ENCODE measurements at regions not wholly inside any gene's neighbourhood (a gene's known extent, or its start where the extent isn't known, plus 50 kb on each side); places are given as distances from the start of the nearest gene placed in this dataset.
A peak's percentile ranks its signal among the peaks of the same experiment; 100 is the strongest.

DNA sequence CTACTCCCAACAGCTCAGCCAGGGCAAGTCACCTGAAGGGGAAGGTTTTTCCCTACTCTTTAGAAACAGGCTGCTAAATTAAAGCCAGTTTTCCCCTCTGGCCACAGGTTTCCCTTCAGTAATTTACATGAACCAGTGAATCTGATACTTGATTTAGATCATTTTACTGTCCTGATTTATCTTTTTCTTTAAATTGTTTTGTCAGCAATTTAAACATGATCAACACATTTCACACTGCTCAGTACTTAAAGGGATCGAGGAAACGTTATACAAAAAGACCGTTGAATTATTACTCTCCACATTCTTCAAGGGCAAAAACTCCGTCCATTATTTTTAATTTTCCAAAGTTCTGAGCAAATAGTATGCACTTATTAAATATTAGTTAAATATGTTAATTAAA lies 1165.7 kb upstream of the GYPC start:
- no peak for DNase-seq (ENCODE audit: low spot score)

DNA sequence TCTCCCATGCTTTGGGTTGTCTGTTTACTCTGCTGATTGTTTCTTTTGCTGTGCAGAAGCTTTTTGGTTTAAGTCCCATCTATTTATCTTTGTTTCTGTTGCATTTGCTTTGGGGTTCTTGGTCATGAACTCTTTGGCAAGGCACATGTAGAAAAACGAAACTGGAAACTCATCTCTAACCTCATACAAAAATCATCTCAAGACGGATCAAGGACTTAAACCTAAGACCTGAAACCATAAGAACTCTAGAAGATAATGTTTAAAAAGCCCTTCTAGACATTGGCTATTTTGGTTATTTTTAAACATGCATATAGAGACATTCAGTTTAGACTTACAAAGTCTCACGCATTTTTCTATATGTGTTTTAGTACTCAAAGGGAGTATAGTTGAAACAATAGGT lies 1164.3 kb upstream of the GYPC start:
- no peak for DNase-seq (ENCODE audit: low spot score)

DNA sequence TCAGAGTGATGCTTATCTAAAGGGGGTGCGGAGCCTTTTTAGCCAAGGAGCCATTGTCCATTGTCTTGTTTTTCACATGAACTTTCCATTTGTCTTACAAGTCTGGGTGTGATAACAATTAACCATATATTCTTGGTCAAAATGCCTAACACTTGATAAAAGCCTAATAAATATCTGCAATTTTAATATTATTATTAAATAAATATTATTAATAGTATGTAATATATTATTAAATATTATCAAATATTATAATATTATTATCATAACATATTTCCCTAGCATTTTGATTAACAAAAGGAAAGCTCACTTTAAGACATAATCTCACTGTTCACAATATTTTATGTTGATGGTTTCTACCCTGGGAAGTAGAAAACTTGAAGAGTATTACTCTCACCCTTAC lies 1143.6 kb upstream of the GYPC start:
- no peak for DNase-seq (ENCODE audit: low spot score)

DNA sequence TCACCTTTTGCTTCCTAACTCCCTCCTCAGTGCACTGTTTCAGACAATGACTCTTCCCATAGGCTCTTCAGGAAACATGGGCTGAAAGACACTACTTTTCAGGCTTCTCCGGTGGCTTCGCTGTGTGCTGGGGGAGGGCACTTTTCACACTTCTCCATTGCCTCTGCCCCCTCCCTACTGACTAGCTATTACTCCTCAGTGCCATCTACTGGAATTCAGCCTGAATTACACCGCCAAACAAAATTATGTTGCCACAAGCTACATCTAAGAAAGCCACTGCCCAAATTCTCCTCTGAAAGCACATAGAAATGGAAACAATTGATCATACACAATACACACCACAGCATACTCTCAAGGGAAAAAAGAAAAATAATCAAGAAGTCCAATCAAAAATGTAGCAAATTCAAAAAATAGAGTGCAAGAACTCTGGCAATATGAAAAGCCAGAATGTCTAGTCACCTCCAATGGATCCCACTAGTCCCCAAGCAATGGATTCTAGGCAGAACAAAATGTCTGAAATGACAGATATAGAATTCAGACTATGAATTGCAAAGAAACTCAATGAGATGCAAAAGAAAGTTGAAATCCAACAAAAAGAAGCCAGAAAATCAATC lies 1139.4 kb upstream of the GYPC start:
- DNase-seq (ENCODE audit: low spot score), result peak; percentile 7

DNA sequence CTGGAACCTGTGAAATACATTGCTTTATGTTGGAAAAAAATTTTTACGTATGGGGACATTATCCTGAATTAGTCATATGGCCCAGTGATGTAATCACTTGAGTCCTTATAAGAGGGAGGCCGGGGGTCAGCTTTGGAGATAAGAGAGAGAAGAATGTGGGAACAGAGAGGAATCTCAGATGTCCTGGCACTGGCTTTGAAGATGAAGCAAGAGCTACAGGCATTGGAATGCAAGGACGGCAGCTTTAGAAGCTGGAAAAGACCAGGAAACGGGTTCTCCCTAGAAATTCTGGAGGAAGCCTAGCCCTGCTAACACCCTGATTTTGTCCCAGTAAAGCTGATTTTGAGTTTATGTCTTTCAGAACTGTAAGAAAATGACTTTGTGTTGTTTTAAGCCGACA lies 1129.9 kb upstream of the GYPC start:
- DNase-seq (ENCODE audit: low spot score), result no peak

DNA sequence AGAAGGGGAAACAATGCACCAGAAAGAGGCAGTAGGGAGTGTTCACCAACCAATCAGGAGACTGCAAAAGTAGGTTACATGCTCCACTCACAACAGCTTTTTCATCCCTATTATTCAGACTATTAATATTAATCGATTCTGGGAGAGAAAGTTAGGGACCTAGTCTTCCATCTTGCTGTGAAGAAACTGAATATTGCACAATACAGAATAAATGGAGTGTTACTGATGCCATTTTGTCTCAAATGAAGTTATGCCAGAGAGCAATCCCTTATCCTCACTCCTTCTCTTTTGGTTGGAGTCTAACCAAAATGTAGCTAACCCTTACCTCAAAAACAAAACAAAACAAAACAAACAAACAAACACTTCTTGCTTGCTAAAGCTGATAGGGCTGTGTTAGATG lies 1120.9 kb upstream of the GYPC start:
- no peak for DNase-seq (ENCODE audit: low spot score)

DNA sequence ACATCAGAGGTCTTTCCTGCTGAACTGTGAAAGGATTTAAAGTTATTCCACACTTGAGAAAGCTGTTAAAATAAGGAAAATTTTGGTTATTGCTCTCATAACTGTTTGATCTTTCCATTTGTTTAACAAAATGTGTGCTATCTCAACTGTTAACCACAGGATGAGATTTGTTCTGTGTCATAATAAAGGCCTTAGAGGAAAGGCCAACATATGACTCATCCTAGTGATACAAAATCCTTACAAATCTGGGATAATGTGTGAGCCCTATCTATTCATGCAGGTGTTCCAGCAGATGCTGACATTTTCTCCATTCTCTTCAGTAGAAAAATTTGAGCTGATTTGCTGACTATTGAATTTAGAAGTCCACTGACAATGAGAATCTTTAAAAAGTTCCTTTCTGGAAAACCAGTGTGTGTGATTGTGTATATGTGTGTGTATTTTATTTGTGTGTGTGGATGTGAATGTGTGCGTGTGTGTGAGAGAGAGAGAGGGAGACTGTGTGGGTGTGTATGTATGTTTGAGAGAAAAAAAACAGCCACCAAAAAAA lies 1111.9 kb upstream of the GYPC start:
- DNase-seq (ENCODE audit: low spot score), result no peak

DNA sequence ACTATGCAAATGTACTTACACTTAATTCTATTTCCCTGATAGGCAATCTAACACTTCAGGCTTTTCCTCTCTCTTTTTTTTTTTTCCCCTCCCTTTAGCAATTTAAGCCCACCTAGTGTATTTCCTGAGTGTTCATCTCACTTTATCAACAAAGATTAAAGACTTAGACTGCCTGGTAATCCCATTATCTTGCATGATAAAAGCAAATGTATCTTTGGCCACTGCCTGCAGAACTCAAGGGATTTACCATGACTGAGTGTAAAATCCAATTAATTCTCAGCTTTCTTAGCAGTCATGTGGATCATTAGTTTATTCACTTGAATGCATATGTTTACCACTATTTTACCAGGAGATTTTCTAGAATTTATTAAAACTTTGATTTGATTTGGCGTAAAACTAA lies 1102.2 kb upstream of the GYPC start:
- DNase-seq (ENCODE audit: low spot score), result no peak

DNA sequence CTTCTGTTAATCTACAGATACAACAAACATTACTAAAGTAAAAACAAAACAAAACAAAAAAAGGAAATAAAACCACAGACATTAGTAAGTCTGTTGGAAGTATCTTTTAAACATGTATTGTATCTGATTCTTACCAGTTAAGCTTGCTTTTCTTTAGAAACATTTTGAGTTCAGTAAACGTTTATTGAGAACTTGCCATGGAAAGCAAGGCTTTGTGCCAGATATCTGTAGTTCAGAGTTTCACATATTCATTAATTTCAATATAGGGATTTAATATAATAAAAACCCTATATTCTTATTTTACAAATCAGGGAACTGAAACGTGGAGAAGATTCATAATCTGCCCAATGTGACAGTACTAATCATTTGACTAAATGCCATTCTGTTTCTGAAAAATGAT lies 1101.0 kb upstream of the GYPC start:
- no peak for DNase-seq (ENCODE audit: low spot score)

DNA sequence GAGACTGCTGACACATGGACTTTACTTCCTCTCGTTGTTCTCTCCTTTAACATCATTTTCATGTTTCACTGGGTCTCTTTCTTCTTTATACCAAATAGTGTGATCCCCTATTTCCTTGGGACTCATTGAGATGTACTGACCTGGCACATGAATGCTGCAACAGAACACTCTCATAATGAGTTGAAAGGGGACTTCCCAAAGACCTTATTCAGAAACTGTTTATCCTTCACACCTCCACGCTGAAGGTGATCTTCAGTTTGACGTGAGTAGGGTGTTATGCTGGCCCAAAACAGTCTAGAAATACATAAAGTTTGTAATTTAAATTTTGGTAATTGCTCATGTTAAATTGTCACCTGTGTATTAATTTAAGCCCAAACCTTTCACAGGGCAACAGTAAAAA lies 1096.8 kb upstream of the GYPC start:
- DNase-seq (ENCODE audit: low spot score), result no peak

DNA sequence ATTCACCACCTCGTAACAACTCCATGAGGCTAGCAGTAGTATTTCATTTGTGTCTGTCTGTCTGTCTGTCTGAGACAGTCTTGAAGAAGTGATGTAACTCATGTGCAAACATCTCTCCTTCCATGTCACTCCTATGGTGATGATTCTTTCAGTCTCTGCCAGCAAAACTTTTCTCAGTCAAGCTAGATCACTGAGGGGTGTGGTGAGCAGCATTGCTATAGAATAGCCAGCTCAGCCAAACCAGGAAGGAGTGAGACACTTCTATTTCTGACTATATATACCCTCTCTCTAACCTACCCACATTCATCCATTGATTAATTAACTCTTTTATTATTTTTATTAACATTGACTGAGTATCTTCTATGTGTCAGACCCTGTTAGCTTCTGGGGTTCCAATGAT lies 1095.1 kb upstream of the GYPC start:
- no peak for DNase-seq (ENCODE audit: low spot score)

DNA sequence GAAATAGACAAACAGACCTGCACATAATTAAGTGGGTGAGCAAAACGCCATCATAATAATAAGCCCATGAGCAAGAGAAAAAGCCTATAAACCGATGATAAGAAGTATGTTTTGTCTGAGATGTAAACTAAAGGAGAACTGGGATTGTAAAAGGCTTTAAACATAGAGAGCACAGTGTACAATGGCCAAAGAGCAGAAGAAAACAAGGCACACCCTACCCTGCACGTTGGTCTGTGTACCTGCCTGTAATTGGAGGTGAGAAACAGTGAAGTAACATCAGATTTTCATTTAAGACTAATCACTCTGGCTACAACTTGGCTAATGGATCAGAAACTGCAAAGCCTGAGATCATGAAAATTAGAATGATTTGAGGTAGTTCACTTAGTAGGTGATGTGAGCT lies 1094.7 kb upstream of the GYPC start:
- no peak for DNase-seq (ENCODE audit: low spot score)

DNA sequence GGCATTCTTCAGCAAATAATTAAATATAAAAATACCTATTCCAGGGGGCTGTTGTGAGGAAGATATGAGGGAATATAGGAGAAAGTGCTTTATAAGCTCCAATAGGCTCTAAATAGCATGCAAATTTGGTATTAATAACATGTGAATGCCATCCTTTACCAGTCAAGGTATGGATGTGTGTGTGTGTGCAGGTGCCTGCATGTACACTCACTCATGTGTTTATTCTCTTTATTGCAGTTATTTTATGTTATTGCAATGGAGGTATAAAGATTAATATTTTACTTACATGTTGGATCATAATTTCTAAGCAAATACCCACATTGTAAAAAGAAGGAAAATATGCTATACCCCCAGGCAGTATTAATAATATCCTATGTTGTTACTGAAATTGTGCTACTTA lies 1093.0 kb upstream of the GYPC start:
- DNase-seq (ENCODE audit: low spot score), result no peak

DNA sequence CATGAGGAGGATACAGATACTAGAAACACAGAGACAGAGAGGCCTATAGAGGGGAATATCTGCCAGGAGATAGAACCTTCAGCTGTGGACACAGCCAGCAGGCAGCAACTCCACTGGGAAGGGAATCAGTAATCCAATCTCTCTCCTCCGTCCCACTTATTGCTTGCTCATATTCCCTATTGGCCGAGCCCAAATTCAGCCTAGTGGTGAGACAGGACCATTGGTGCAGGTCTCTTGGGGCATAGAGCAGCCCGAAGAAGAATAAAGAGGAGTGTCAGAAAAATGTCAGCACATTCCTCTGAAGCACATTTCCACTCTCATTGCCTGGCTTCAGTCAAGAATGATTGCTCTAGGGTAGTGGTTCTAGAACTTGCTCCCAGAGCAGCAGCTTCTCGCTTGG lies 1091.5 kb upstream of the GYPC start:
- no peak for DNase-seq (ENCODE audit: low spot score)

DNA sequence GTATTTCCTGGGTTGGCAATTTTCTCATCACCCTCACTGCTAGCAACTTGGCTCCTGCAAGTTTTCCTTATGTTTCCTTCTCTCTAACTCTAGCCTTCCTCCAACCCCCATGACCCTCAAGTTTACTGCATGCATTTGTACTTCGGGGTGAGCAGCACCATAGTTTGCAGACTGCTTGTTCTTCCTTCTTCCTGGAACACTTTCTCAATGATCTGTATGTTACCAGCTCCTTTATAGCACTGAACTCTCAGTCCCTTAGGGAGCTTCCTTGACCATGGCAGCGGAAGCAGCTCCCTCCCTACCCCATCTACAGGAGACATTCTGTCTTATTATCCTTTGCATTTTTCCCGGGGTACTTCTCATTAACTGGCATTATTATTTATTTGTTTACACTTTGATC lies 1089.5 kb upstream of the GYPC start:
- DNase-seq (ENCODE audit: low spot score), result no peak

DNA sequence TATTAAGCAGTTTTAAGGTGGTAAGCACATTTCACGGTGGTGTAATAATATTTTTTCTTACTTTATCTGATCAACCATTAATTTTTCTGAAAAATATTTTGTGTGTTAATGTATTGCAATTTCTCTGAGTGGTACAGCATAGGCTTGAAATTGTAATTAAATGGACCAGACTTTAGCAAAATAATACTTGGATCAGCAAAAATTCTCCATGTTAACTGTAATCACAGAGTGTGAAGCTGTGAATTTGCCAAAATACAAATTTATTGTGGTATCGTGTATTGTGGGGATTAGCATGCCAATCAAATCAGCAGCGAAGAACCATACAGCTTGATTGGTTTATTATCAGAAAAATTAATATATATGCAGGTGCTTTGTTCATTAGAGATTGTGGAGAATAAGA lies 1088.9 kb upstream of the GYPC start:
- no peak for DNase-seq (ENCODE audit: low spot score)

DNA sequence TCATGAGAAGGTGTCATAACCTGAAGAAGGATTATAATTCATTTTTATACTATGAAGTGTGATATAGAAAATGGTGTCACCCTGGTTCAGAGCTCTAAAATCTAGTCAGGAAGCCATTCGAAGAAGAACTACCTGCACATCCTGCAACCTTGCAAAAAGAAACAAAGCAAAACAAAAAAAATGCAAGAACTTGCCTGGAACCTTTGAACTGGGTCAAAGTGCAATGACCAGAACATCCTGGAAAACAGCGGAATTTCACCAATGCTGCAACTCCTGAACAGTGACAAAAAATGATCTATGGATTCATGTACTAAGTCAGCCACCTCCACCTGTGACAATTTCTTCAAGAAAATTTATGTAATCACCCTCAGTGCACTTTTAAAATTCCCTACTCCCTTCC lies 1083.3 kb upstream of the GYPC start:
- no peak for DNase-seq (ENCODE audit: low spot score)

DNA sequence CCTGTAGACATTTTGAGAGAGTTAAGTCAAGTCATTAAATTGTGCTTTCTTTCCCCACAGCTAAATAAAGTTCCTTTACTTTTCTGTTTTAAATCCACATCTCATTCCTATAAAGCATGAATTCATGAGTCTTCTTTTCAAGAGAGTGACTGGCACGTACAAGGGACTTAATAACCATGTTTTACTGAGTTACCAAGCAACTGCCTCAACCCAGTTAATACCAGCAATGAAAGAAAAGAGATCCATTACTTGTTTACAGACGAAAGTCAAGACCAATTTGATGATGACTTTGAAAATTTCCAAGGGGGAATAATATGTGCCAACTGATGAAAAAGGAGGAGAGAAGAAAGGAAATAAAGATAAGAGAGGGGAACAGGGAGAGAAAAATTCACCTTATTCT lies 1082.5 kb upstream of the GYPC start:
- DNase-seq (ENCODE audit: low spot score), result no peak

DNA sequence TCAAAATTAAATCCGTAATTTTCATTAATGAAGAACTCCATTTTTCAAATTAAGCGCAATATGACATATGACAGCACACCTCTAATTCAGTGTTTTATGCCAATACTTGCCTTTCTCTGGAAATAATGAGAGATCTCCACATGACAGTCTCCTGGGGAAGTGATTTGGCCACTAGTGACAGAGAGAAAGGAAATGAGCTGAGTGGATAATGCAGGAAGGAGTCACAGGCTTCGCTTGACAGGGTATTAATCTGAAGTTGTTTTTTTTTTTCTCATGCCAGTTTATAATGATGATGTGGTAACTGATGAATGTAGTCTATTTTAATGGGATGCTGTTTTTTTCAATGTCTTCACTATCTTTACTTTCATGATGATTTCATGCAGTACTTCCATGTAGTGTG lies 1079.4 kb upstream of the GYPC start:
- no peak for DNase-seq (ENCODE audit: low spot score)

DNA sequence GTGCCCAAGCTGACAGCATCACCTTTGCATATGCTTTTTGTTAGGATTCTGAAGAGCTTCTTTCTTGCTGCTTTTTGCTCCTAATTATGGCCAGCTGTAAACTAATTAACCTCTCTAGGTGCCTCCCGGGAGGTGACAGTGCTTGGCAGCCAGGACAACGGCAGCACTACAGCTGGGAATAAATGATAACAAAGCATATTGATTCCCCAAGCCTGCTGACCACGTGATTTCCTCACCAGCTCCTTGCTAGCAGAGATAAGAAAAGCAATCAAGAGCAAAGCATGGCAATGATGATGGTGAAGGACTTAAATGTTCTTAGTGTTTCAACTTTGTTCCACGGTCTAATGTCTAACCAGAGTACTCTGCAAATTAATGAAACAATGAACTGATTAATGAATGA lies 1074.4 kb upstream of the GYPC start:
- no peak for DNase-seq (ENCODE audit: low spot score)

DNA sequence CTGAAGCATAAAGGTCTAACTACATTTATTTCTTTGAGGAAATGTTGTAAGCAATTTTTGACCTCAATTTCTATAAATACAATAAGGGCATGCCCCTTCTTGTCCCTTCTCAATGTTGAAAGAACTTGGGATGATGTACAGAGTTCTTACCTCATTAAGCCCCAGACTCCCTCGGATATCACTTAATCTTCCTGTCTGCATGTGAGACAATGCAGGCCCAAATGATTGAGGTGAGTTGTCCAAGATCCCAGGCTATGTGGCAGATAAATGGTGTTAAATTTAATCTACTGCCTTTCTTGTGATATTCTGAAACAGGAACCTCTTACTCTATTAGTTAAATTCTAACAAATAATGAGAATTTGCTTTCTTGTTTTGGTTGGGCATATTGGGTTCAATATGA lies 1073.4 kb upstream of the GYPC start:
- DNase-seq (ENCODE audit: low spot score), result no peak

DNA sequence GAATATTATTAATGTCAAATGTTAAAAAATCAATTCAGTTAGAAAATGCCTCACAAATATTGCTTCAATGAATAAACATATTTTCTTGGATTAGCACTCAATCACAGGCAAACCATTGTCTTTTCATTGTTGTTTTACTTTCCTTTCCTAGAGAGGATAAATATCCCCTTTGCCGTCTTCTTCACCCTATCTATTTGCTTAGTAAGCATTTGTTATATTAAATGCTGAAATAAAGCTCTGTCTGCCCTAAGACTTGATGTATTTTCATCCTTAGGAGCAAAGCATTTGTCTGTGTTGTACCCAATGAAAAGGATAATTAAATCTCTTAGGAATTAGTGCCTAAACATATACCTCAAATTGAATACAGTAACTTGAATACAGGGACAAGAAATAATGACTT lies 1071.2 kb upstream of the GYPC start:
- no peak for DNase-seq (ENCODE audit: low spot score)

DNA sequence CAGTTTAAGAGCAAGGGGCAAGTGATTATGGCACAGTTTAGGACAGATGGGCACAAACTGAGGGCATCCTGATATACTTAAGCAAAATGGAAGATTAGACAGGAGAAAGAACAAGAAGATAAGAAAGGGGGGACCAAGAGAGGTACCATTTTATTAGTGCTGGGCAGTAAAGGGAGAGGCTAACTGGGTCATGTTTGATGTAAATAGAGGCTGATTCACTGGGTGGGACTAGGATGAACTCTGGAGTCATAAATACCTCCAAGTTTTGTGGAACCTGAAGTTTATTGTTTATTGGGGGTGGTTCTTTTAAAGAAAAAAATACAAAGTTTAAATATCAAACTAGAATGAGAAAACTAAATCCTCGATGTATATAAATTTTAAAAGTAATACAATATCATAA lies 1067.2 kb upstream of the GYPC start:
- DNase-seq (ENCODE audit: low spot score), result no peak

DNA sequence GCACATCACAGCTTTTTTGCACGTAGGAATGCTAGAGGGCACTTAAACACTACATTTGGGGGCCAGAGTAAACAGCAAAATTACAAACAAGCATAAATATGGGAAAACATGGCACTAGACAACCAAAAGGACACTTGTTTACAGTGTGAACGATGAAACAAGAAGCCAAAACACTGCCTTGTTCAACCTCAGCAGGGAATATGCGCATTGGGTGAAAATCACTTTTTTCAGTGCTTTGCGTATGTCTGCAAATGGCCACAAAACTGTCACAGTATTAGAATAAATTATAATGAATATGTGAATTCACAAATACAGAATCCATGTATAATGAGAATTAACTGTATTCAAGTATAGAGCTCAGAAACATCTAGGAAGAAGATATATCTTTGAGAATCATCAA lies 1064.0 kb upstream of the GYPC start:
- DNase-seq (ENCODE audit: low spot score), result no peak

DNA sequence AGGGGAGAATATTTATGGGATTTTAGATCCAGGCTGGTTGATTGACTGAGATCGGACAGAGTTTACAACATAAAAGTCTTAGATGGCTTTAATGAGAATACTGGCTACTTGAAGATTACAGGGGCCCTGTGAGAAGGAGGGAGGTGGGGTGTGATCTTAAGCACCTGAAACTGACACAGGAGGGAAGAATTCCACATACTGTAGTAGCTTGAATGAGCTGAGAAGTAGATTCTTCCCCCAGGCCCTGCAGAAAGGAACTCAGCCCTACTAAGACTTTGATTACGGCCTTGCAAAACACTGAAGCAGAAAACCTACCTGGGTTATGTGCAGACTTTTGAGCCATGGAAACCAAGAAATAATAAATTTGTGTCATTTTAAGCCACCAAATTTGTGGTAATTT lies 1062.9 kb upstream of the GYPC start:
- no peak for DNase-seq (ENCODE audit: low spot score)

All from H4 (cell line).